Transverse colon (tissue), 3 donors: ENCODE measurements at regions not wholly inside any gene's neighbourhood (a gene's known extent, or its start where the extent isn't known, plus 50 kb on each side); places are given as distances from the start of the nearest gene placed in this dataset.

Experiments used
- CTCF ChIP-seq, 5 experiments: fragments of 200-600 bp in 3 of 5; fragments of 450-650 bp in 2 of 5; sonication (generic) in 3 of 5; IDR thresholded peaks; 1 replicate in 2 of 5; 2 replicates in 3 of 5; pipeline ENCODE4 v1.5.1; 2016 to 2017; ENCODE audit warnings: antibody characterized with exemption in 5 of 5, inconsistent platforms in 3 of 5, mild to moderate bottlenecking in 2 of 5, moderate library complexity in 1 of 5
- POLR2A ChIP-seq: fragments of 450-650 bp; IDR thresholded peaks from one replicate; pipeline ENCODE4 v1.6.1; 2016; ENCODE audit warnings: antibody characterized with exemption, mild to moderate bottlenecking, moderate library complexity

DNA sequence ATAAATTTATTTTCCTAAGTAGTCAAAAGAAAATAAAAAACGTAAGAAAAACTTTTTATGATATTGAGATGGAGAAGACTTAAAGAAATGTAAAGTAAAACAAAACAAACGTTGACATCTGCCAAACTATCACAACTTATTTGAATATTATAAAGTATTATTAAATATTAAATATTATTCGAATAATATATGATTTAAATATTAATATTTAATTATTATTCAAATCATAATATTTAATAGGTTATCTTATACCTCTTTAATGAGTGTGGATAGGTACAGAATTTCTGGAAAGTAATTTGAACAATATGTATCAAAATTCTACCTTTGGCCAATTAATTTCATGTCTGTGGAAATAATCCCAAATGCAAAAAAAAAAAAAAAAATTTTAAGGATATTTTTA is 278.7 kb downstream of the RAD51AP2 start:
- TF ChIP-seq CTCF (IDR thresholded peaks at IDR 0.05) (no peak), POLR2A (no peak)
